NCI-H1694 (cell line): ENCODE measurements at regions not wholly inside any gene's neighbourhood (a gene's known extent, or its start where the extent isn't known, plus 50 kb on each side); places are given as distances from the start of the nearest gene placed in this dataset.

Experiments
- DNase-seq: peaks from one replicate; lab custom pipeline; 2025; lab: John Stamatoyannopoulos, UW

DNA sequence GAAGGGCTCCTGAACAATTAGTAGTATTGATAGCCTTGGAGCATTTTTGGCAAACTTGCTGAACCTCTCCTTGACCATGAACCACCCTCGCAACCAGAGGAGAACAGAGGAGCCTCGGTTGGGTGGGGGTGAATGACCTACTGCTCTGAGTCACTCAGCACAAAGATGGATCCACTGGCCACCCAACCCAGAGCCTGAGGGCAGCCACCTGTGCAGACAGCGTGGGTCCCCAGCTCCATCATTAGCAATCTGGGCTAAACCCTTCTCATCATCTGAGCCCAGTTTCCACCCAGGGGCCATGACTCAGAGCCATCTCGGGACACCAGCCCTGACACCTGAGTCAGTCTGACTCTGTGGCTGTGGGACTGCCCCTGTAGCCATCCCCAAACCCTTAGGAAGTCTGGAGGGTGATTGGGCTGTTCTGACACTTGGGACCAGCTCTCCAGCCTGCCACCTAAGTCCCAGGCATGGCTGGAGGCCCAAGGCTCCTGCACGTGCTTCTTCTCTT is 171.8 kb upstream of the GPR26 start:
- DNase-seq: no peak

DNA sequence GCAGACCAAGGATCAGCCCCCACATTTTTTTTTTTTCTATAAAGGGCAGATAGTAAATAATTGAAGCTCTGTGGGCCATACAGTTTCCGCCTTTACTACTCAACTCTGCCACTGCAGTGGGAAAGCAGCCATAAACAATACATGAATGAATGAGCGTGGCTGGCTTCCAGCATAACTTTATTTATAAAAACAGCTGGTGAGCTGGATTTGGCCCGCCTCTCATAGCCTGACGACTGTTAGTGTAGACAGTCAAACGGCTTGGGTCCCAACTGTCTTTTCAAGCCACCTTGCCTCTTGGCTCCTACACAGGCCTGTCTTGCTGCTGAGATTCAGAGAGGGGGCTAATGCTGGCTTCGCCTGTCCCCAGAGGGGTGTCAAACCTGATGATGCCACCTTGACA is 169.8 kb upstream of the GPR26 start:
- DNase-seq: peak; percentile 52

GRCh38 chr10:123496996-123497660 is 169.0 kb upstream of the GPR26 start:
- DNase-seq: no peak

DNA sequence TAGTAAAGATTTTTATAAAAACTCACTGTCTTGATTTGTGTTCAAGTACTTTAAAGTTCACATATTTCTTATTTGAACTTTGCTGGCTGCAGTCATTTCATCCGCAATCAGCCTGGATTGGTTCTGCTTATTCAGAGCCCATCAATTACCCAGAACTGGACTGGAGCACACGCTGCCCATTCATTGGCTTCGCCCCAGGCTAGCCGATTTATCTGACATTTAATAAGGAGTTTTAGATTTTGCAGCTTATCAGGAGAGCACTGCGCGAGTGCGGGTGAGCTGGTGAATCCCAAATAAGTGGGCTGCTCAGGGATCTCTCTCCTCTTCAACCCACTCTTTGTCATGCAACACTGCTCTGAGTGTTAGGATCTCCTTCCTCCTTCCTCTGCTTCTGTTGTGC is 166.0 kb upstream of the GPR26 start:
- no peak for DNase-seq

DNA sequence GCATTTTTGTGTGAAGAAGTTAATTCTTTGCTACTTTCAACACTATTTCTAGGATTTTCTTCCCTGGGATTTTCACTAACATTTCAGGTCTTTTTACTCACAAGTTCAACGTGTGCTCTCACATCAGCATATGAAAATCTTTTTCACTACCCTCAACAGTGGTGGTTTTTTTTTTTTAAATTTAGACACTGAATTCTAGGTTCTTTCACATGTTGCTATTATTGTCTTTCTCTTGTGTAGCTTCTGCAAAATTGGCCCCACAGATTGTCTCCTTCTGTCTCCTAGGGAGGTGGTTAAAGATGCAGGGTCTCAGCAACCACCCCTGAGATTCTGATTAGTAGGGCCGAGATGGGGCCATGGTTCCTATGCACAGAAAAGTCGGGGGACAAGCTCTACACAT is 165.0 kb upstream of the GPR26 start:
- DNase-seq: no peak

DNA sequence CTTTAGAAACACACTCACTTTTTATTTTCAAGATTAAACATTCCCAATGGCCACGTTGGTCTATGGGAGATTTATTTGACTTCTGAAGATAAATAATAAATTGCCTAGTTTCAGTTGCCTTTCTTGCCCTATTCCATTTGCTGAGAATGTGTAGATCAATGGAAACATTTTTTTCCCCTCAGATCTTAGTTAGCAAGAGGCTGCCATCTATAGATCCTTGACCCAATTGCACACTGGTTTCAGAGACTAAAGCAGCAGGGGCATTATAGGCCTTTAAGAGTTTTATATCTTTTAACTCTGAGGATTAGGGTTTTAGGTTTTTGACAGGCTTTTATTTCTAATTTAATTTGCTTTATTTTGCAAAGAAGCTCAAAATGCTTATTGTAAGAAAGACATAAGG is 163.2 kb upstream of the GPR26 start:
- no peak for DNase-seq

- DNase-seq: no peak
Measured at GRCh38 chr10:123506455-123506854, 159.7 kb upstream of the GPR26 start.

DNA sequence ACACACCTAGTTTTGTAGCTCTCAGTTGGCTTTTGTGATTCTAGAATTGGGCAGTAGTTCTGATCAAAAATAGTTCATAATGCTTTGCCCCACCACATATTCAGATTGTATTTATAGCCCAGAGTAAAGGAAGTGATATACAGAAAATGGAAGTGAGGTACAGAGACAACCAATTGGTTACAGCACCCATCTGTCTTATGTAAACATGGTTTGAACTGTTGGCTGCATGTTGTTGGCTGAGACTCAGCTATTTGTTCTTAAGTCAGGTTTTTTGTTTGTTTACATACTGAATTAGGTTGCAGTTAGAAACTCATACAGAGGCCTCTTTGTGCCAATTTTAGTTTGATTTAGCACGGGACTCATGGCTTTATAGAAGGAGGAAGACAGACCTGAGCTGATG is 158.9 kb upstream of the GPR26 start:
- DNase-seq: no peak

GRCh38 chr10:123509338-123509737 is 156.8 kb upstream of the GPR26 start:
- no peak for DNase-seq

DNA sequence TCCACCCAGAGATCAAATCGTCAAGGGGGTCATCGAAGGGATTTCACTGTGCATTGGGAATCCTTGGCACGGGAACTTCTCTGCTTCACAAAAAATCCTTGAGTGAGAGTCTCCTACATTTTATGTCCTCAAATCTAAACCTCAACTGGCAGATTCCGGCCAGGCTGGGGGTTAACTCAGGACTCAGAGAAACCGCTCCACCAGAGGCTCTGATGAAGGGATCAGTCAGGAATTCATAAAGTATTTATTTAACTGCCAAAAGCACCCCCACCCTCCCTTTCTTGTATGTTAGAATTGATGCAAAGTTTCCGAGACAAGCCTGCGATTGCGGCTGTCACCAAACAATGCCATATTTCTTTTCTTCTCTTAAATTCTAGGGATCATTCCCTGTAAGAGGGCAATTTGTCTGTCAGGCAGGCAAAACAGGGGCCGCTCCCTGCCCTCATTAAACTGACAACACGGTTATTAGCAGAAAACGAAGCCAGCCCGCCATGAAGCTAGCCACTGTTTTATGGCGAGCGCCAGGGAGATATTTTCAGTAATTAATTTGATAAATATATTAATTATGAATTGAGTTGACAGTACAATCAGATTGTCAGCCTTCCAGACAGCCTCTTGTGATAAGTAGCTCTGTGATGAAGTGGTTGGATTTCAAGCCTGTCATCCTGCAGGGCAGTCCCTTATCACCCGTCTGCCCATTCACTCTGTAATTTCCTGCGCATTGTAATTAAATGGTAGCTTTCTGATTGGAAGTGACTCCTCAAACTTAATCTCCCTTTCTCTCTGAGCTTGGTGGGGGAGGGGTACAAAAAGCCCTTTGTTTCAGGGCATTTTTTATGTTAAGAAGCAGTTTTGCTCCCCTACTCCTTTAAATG is 153.0 kb upstream of the GPR26 start:
- no peak for DNase-seq

- no peak for DNase-seq
Measured at GRCh38 chr10:123513870-123514269, 152.3 kb upstream of the GPR26 start.

DNA sequence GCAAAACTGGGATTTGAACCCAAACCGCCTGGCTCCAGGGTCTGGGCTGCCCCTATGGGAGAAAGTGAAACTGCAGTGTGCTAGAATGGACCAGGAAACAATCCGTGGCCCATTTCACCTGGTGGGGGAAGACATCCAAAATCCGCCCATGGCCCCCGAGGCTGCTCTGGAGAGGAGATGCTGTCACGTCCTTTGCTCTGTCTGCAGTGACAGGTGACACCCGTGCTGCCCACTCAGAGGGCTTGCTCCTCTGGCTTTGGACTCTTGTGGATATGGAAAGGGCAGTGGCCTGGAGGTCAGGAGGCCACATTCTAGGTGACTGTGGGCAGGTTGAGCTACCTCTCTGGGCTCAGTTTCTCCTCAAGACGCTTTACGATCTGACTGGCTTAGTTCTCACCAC is 151.2 kb upstream of the GPR26 start:
- no peak for DNase-seq

DNA sequence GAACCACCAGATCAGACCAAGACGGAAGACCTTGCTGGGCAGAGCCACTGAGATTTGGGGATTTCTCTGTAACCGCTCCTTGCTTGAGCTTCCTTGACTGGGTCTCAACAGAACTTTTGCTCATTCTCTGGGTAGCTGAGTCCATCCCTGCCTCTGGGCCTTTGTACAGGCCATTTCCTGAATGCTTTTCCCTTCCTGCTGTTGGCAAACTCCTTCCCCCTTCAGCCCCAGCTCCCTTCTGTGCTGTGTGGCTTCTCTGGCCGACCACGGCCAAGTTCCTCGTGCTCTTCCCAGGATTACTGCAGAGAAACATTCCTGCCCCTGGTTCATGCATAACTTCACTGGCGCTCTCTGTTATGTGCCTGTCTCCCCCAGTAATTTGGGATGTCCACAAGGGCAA is 150.5 kb upstream of the GPR26 start:
- no peak for DNase-seq

GRCh38 chr10:123516291-123516690 is 149.9 kb upstream of the GPR26 start:
- no peak for DNase-seq

- DNase-seq: no peak
Measured at GRCh38 chr10:123517426-123517825, 148.7 kb upstream of the GPR26 start.

DNA sequence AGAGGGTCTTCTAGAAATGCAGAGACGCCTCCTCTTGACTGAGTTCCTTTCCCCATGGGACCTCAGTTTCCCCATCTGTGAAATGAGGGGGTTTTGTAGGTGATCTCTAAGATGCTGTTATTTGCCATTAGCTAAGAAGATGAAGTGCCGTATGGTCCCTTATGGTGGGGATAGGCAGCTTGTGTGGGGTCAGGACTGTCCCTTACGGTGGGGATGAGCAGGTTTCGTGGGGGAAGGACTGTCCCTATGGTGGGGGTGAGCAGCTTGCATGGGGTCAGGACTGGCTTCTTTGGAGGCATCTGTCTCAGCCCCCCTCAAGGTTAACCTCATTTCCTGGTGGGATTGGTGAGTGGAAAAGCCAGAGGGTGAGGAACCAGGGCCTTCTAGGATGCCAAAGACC is 148.3 kb upstream of the GPR26 start:
- DNase-seq: no peak

DNA sequence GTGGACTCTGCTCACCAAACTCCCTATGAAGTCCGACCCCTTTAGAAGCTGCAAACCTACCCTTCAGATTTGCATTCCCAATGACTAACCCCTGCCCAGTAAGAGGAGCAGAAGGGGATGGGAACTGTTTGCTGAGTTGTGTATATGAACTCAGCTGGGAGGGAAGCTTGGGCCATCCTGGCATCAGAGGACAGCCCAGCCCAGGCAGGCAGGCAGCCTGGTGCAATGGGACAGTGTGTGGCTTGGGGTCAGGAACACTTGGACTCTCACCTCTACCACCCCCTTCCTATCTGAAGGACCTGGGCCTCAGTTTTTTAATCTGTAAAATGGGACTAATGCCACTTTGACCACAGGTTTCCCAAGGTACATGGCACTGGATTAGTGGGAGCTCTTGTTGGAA is 147.4 kb upstream of the GPR26 start:
- DNase-seq: no peak

GRCh38 chr10:123519861-123520260 is 146.3 kb upstream of the GPR26 start:
- DNase-seq: no peak

- no peak for DNase-seq
Measured at GRCh38 chr10:123521076-123521475, 145.1 kb upstream of the GPR26 start.

- DNase-seq: no peak
Measured at GRCh38 chr10:123521556-123521955, 144.6 kb upstream of the GPR26 start.

DNA sequence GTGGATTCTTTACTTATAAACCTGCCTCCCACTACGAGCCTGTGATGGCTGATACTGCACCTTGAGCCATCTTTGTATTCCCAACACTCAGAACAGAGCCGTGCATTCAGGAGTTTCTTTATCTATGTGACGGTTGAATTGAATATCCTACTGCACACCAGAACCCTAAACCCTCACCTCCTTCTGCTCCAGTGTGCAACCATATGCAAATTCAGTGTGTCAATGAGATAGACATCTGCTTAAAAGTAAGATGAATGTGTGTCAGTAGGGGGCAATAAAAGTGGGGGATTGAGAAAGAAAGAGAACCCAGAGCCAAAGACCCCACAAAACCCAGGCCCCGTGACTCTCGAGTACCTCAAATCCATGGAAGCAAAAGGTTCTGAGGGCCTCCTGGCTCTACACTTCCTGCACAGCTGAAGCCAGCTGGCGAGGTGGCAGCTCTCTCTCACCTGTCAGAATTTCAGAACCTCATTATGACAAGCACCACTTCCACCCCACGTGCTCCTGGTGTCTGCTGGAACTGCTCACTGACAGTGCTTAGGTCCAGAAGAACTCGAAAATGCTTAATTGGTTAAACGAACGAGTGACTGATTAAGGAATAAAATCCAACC is 143.3 kb upstream of the GPR26 start:
- DNase-seq: no peak

GRCh38 chr10:123523833-123524232 is 142.3 kb upstream of the GPR26 start:
- no peak for DNase-seq
